Astrocyte of the cerebellum (primary cell): ENCODE measurements at regions not wholly inside any gene's neighbourhood (a gene's known extent, or its start where the extent isn't known, plus 50 kb on each side); places are given as distances from the start of the nearest gene placed in this dataset.

Source experiments
- DNase-seq: peaks from one replicate; pipeline ENCODE4 v3.0.0-alpha.2; 2011; ENCODE audit warnings: low read depth
- H3K4me3 ChIP-seq: 2 replicates; pipeline ENCODE4 v1.5.1; 2011; ENCODE audit warnings: mild to moderate bottlenecking, low read depth, low read length, moderate library complexity
- in situ Hi-C: cut with HindIII; loops from 2 replicates; pipeline ENCODE4 v1.10.0; 2017; ENCODE audit warnings: low sequenced_read_pairs
- TF ChIP-seq, protein P1 (sequence below): IDR thresholded peaks from 2 replicates; pipeline ENCODE4 v1.5.1; 2012; ENCODE audit warnings: low read length, low read depth, moderate library complexity, mild to moderate bottlenecking; ENCODE audit errors: missing control alignments

DNA sequence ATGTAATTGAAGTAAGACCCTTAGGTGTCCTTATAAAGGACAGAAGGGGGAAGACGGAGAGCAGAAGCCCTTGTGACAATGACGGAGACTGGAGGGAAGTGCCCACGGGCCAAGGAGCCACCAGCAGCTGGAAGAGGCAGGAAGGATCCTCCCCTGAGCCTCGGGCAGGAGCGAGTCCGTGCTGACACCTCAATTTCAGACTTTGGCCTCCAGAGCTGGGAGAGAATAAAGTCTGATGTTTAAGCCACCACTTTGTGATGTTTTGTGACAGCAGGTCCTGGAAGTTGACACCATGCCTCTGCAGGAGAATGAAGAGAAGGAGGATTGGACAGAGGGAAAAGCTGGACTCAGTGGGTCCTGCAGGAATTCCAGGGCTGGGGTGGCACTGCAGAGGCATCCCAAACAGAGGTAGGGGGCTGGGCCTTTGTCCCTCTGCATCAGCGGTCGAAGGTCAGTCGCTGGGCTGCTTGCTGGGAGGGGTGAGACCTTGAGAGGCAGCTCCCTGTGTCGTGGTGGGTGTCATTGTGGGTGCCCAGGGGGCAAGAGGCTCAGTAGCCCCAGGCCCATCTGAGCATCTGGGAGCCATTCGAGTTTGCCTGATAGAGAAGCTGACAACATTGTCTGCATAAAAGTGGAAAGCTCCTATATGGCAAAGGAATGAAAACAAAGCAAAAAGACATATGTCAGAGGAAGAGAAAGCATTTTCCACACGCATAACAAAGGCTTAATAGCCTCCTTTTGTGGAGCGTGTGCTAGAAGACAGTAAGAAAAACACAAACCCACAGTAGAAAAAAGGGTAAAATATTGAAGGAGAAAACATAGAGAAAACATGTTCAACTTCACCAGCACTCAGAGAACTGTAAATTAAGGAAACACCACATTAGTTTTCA is 68.8 kb downstream of the RTL6 start:
- DNase-seq, result no peak
- in situ Hi-C loops, result no loop called here
- no peak overlapping the region for H3K4me3 ChIP-seq
- TF ChIP-seq, protein P1, sequence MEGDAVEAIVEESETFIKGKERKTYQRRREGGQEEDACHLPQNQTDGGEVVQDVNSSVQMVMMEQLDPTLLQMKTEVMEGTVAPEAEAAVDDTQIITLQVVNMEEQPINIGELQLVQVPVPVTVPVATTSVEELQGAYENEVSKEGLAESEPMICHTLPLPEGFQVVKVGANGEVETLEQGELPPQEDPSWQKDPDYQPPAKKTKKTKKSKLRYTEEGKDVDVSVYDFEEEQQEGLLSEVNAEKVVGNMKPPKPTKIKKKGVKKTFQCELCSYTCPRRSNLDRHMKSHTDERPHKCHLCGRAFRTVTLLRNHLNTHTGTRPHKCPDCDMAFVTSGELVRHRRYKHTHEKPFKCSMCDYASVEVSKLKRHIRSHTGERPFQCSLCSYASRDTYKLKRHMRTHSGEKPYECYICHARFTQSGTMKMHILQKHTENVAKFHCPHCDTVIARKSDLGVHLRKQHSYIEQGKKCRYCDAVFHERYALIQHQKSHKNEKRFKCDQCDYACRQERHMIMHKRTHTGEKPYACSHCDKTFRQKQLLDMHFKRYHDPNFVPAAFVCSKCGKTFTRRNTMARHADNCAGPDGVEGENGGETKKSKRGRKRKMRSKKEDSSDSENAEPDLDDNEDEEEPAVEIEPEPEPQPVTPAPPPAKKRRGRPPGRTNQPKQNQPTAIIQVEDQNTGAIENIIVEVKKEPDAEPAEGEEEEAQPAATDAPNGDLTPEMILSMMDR, result no peak

DNA sequence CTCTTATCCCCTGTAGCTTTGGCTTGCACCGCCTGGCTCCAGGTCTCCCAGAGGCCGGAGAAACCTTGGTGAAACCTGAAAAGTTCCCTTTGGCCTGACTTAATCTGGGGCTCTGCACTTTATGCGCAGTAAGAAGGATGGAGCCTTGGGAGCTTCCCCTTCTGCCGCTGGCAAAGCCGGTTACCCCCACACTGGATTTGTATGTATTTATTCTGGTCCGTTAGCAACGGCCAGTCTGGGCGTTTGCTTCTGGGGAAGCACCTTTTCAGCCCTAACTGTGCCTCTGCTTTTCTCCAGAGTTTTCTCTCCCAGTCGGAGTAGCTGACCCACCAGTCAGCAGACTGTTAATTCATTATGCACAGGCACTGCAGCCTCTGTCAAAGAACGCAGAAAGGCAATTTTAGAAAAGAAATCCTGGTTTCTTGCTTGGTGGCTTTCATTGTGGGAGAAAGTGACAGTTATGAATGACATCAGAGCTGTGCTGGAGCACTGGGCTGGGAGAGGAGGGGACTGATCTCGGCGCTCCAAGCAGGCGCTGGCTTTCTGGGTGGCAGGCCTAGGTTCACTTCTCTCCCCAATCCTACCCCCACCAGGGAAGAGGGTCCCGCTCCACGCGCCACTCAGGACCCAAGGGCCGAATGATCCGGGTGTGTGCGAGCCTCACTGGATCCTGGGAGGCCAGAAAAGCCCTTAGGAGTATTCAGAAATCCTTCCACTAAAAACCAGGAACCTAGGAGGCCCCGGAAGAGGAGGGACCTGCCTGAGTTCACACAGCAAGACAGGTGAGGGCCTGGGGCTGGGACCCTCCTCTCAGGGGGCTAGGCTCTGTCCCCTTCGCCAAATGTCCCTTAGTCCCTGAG is 70.2 kb downstream of the RTL6 start:
- in situ Hi-C loops, result no loop called here
- no peak for DNase-seq
- H3K4me3 ChIP-seq, result no peak overlapping the region
- TF ChIP-seq, protein P1, result no peak

DNA sequence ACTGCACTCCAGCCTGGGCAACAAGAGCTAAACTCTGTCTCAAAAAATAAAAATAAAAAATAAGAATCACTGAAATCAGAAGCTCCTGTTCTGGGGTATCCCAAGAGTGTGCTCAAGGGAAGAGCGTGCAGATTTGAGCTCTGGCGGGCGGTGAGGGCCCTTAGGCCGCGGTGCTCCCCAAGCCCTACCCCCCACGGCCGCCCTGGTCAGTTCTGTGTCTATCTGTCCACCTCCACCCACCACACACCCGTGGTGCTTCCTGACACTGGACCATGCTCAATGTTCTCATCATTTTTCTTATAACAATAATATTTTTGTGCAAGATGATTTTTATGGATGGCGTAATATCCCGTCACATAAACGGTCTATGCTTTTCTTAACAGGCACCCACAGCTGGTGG is 71.1 kb downstream of the RTL6 start:
- H3K4me3 ChIP-seq, result no peak overlapping the region
- DNase-seq, result no peak
- in situ Hi-C loops, result no loop called here
- TF ChIP-seq, protein P1, result no peak

DNA sequence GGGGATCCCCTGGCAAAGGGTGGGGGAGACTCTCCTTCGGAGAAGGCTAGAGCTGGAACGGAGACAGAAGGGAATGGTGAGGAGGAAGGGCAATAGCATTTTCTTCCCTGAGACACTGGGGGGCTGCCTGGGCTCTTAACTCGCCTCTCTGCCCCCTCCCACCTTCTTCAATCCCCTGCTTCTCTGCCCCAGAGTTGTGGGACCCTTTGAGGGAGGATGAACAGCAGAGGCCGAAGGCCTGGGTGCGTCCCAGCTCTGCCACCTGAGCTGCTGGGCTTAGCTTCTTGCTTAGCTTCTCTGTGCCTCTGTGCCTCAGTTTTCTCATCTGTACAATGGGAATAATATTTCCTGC is 72.4 kb downstream of the RTL6 start:
- in situ Hi-C loops, result no loop called here
- TF ChIP-seq, protein P1, result no peak
- no peak for DNase-seq
- no peak overlapping the region for H3K4me3 ChIP-seq

DNA sequence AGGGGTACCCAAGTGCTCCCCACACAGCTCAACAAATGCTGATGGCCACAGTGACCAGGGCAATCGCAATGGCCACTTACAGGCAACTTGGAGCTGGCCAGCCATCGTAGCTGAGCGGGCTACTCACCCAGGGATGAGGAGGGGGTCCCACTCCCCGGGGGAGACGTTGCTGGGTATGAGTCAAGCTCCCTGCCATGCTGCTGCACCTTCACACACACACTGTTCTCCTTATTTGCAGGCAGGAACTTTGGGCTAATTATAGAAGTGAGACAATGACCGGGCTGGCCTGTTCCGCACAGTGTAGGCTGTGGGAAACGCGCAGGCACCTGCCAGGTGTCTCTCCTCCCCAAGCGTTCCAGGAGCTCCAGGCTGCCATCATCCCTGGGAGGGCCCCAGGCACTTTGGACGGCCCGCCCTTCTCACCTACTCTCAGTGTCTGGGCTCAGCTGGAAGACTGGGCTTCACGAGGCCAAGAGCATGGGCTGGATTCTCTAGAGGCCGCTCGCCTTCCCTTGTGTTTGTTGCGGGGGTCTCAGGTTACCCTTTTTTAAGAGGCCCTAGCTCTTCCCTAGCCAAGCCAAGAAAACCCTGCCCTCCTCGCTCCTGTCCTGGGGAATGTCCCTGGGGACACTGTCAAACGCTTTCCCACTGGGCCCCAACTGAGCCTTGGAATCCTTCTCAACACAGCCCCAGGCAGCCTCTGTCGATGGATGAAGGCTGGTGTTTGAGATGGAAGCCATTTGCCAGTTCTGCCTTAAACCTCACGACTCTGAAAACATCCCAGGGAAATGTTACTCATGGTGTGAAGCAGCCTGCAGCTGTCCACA is 73.0 kb downstream of the RTL6 start:
- H3K4me3 ChIP-seq, result no peak overlapping the region
- DNase-seq, result no peak
- in situ Hi-C loops, result no loop called here
- TF ChIP-seq, protein P1, result no peak

DNA sequence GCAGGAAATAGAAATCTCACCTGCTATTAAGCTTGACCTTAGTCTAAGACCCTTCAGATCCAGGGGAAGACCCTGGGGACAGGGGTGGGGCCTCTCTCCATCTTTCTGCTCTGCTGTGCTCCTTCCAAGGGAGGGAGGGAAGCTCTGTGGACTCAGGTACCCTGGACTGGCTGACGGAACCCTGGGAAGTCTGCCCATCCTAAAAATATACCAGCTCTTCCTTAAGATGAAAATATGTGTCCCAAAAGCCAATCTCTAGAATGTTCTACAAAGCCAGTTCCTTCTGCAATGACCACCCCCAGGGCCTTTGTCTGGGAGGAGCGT is 73.7 kb downstream of the RTL6 start:
- no peak overlapping the region for H3K4me3 ChIP-seq
- TF ChIP-seq, protein P1, result no peak
- in situ Hi-C loops, result no loop called here
- no peak for DNase-seq
